T-helper 2 cell (primary cell): ENCODE measurements at regions not wholly inside any gene's neighbourhood (a gene's known extent, or its start where the extent isn't known, plus 50 kb on each side); places are given as distances from the start of the nearest gene placed in this dataset.
"Not testable (repeated sequence)": the region's sequence is repeated elsewhere in the genome, so short reads cannot be mapped to it uniquely, and the experiment has no call there.

Source experiments
- DNase-seq, 5 experiments: peaks; one replicate each; pipeline versions ENCODE4 v3.0.0 to v3.0.0-alpha.2; 2012 to 2022

- DNase-seq: no peak
Observed at GRCh38 chr18:45321520-45321919, 293.8 kb upstream of the SLC14A2 start.

GRCh38 chr18:45322343-45322742, 292.9 kb upstream of the SLC14A2 start:
- no peak for DNase-seq

DNA sequence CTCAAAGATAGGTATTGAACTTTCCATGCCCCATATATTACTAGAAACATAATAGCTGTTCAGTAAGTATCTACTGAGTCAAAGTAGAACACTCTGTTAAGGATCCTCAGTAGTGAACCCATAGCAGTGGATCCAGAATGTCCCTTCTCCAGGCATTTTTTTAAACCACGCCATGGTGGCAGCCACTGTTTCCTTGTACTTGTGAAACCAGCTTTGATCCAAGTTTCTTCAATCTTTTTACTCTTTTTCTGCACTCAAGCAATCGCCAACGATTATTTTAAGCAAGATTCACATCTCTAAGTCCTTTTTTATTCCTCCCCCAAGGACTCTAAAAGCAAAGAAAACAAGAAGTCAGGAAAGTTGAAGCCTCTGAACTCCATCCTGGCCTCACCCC, 291.2 kb upstream of the SLC14A2 start:
- DNase-seq: no peak

GRCh38 chr18:45324495-45325113, 290.7 kb upstream of the SLC14A2 start:
- no peak for DNase-seq

DNA sequence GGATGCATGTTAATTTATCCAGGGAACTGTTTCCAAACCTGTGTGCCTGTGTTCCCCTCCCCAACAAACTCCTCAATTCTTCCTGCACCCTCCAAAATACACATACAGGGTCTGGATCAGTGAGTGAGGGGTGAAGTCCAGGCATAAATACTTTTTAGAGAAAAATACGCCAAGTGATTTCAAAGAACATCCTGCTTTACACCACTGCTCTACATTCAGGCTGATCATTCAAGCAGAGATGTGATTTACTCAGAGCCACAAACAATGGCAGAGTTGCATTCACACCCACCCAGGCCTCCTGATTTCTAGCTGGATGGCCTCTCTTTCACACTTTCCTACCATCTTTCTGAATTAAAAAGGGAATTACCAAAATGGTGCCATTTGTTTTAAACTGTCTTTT, 289.5 kb upstream of the SLC14A2 start:
- no peak for DNase-seq

DNA sequence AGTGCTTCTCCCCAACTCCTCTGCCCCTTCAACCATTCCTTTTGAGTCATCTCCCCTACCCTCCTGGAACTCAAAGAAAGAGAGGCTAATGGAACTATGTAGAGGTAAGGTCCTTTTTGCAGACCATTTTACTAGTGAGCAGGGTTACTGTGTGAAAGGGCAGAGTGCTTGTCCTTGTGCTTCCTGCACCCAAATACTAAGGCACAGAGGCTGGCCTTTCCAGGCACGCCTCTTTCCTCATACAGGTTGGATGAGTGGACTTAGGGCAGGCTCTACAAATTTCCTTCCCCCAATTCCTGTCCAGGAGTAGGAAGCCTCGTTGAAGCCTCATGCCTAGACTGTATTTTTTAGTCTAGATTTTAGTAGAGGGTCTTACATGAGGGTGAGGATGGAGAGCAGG, 288.8 kb upstream of the SLC14A2 start:
- no peak for DNase-seq

DNA sequence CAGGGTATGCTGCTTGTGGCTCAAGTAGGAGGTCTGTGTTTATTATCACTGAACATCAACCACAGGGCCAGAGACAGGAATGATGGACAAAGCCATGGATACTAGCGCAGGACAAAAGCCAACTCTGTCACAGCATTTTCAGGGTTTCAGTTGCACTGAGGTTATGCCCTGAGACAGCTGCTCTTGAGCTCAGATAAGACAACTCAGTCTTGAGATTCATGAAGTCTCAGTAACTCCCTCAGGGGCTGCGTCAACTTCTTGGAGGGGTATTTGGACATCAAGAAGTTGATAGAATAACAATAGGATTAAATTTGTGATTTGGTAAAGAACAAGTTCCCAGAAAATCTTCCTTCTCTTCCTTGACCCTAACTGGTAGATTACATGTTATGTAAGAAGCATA, 287.0 kb upstream of the SLC14A2 start:
- DNase-seq: no peak

DNA sequence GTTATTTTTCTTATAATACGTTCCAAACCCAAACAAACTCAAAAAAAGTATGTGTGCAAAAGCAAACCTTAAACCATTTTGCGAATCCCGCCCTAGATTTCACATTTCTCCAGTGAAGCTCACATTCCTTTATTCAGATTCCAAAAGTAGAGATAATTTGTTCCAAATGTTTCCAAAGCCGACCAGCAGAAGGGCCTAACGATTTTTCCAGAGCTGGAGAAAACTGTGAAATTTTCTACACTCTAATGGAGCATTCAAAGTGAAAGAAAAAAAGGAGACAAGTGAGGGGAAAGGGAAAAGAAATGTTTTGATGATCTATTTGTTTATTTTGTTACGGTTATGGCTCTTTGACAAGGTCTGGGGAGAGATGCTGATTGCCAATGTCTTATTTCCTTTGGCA, 286.5 kb upstream of the SLC14A2 start:
- DNase-seq: no peak

DNA sequence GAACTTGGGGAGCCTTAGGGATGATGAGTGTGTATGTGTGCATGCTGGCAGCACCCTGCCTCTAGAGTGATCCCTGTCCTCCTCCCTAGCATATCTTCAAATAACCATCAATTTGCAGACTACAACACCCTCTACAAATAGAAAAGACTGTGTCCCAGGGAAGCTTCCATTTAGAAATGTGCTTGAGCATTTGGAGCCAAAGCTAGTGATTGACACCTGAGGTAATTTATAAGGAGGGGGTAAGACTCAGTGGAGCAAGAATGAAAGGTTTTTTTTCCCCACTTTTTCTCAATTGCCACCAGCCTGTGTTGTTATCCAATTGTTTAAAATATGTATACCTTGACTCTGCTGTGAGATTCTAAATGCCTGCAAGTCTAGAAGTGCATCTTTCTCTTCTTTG, 286.0 kb upstream of the SLC14A2 start:
- DNase-seq: no peak

GRCh38 chr18:45330170-45330594, 285.1 kb upstream of the SLC14A2 start:
- DNase-seq: no peak

DNA sequence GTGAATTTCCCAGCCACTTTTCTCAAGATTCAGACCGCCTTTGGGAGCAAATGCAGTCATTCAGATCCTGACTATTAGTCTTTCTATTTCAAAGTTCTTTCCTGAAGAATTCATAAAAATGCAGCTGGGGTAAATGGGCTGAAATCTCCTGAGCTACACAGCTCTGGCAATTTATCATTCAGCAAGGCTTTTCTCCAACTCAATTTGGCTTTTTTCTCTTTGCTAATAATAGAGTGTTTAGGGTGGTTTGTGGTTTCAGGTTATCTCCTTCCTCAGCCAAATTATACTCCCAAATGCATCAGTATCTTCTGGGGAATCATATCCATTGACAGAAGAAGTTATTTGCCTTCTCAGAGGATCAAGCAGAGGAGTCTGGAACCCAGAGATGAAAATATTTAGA, 282.4 kb upstream of the SLC14A2 start:
- no peak for DNase-seq

- DNase-seq: no peak
Observed at GRCh38 chr18:45334191-45334590, 281.1 kb upstream of the SLC14A2 start.

DNA sequence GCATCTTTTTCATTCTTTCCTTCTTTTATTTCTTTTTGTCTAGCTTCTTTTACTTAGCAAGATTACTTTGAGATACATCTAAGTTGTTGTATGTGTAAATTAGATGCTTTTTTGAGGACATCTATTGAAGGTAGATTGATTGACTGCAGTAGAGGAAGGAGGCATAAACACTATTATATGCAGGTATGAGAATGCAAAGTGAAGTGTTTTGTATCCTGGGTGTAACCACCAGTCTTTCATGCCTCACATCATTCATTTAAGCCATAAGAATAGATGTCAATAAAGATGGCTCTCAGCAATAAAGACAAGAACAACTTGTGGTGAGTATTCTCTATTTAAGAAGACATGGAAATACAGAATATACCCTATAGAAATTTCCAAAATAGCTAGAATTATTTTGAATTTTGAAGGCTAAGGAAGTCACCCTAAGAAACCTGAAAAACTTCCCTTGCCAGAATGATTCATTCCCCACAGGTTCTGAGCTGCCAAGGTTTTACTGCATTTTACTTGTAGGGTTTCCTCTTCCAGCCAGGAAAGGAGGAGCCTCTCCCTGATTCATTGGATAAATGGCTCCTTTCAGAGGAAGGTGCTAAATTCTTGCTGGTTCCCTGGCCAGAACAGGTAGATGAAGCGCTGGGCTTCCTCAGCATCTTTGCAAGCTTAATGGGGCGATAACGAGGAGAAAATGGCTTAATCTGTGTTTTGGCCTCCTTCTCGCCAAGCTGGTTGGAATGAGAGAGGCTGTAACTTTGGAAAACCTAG, 279.8 kb upstream of the SLC14A2 start:
- no peak for DNase-seq

- no peak for DNase-seq
Observed at GRCh38 chr18:45336448-45336847, 278.8 kb upstream of the SLC14A2 start.

- no peak for DNase-seq
Observed at GRCh38 chr18:45337477-45337876, 277.8 kb upstream of the SLC14A2 start.

- no peak for DNase-seq
Observed at GRCh38 chr18:45339810-45340550, 275.3 kb upstream of the SLC14A2 start.

DNA sequence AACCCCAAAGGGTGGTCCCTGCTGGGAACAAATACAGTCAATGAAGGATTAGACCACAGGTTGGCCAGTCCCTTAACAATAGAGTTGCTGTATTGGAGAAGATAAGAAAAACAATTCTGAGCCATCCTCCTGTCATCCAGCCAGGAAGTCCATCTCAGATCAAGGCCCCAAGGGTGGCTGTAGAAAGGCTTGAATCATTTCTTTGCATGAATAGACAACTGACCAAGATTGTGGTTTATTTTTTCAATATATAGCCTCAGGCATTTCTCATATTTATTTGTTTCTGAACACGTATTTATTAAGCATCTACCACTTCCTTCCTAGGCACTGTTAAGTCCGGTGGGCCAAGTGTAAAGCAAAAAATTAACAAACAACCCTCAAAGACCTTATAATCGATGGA, 274.4 kb upstream of the SLC14A2 start:
- DNase-seq: no peak

DNA sequence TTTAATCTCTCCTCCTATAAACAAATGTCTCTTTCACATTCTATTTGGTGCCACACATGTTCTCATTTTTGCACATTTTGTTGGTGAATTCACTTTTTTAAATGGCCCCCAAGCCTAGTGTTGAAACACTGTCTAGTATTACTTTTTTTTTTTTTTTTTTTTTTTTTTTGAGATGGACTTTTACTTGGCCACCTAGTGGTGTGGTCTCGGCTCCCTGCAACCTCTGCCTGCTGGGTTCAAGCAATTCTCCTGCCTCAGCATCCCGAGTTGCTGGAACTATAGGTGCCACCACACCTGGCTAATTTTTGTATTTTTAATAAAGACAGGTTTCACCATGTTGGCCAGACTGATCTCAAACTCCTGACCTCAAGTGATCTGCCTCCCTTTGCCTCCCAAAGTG, 273.8 kb upstream of the SLC14A2 start:
- no peak for DNase-seq

GRCh38 chr18:45342166-45342565, 273.1 kb upstream of the SLC14A2 start:
- DNase-seq: no peak

GRCh38 chr18:45342653-45343052, 272.6 kb upstream of the SLC14A2 start:
- DNase-seq: no peak

DNA sequence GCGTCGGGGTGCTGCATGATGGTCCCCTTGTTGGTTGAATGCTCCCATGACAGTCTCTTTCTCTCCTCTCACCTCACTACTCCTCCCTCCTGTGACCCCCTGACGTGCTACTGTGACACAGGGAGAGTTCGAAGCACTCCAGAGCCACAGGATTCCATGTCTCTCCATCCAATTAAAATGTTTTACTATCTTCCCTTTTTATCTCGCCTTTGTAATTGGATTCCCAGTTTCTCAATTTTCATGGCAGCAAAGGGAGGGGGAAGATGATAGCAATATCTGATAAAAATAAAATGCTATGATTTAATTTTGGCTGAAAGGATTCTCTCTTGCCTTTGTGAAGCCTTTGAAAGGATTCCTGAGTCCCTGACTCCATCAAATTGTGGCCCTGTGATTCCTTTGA, 271.9 kb upstream of the SLC14A2 start:
- DNase-seq: no peak

- not testable (repeated sequence) for DNase-seq
Observed at GRCh38 chr18:45344680-45345079, 270.6 kb upstream of the SLC14A2 start.

GRCh38 chr18:45349019-45349418, 266.3 kb upstream of the SLC14A2 start:
- DNase-seq: no peak

GRCh38 chr18:45349467-45349866, 265.8 kb upstream of the SLC14A2 start:
- DNase-seq: no peak
